OCI-LY3 (cell line): ENCODE measurements at regions not wholly inside any gene's neighbourhood (a gene's known extent, or its start where the extent isn't known, plus 50 kb on each side); places are given as distances from the start of the nearest gene placed in this dataset.

Source experiments
- H2AFZ ChIP-seq: fragments of 200-600, 300-600 bp; shearing (Covaris generic); 2 replicates; pipeline ENCODE4 v1.6.0; 2014; ENCODE audit warnings: antibody characterized with exemption, low read depth, low read length
- H3K27ac ChIP-seq: fragments of 200-600, 300-600 bp; sonication (generic); 2 replicates; pipeline ENCODE4 v1.5.1; 2014; ENCODE audit warnings: mild to moderate bottlenecking, low read length, moderate library complexity, mixed read lengths
- H3K27me3 ChIP-seq: fragments of 200-600, 300-600 bp; sonication (generic); 2 replicates; pipeline ENCODE4 v1.6.1; 2014; ENCODE audit warnings: low read depth, low read length, mixed read lengths
- H3K36me3 ChIP-seq: fragments of 200-600, 300-600 bp; sonication (generic); replicated peaks from 2 replicates; pipeline ENCODE3; 2014; ENCODE audit warnings: low read depth, low read length, mixed read lengths
- H3K4me1 ChIP-seq: fragments of 300-600, 200-600 bp; sonication (generic); 2 replicates; pipeline ENCODE4 v1.6.1; 2014; ENCODE audit warnings: low read length, mixed read lengths
- H3K4me2 ChIP-seq: fragments of 200-600, 300-600 bp; sonication (generic); 2 replicates; pipeline ENCODE4 v1.6.1; 2014; ENCODE audit warnings: low read length, mixed read lengths
- H3K4me3 ChIP-seq: fragments of 300-600, 200-600 bp; sonication (generic); 2 replicates; pipeline ENCODE4 v1.5.1; 2014; ENCODE audit warnings: antibody characterized with exemption, mild to moderate bottlenecking, low read length, moderate library complexity
- H3K79me2 ChIP-seq: fragments of 300-600, 200-600 bp; shearing (Covaris generic); 2 replicates; pipeline ENCODE4 v1.6.1; 2014; ENCODE audit warnings: mild to moderate bottlenecking, low read length, mixed read lengths
- H3K9ac ChIP-seq: fragments of 300-600, 200-600 bp; shearing (Covaris generic); 2 replicates; pipeline ENCODE4 v1.6.0; 2014; ENCODE audit warnings: mild to moderate bottlenecking, low read length, moderate library complexity
- H3K9me3 ChIP-seq: fragments of 200-600, 300-600 bp; shearing (Covaris generic); 2 replicates; pipeline ENCODE4 v1.6.1; 2014; ENCODE audit warnings: low read length, mixed read lengths; ENCODE audit not compliant: insufficient read depth
- H4K20me1 ChIP-seq: fragments of 200-600, 300-600 bp; sonication (generic); 2 replicates; pipeline ENCODE4 v1.6.1; 2016; ENCODE audit warnings: low read length, mixed read lengths; ENCODE audit not compliant: insufficient read depth
- EZH2phosphoT487 ChIP-seq: fragments of 200-600 bp; shearing (Covaris generic); IDR thresholded peaks from 2 replicates; pipeline ENCODE4 v1.6.1; 2018; ENCODE audit warnings: antibody characterized with exemption, mixed run types, low read depth
- TF ChIP-seq, protein P1 (sequence below): fragments of 200-600, 300-600 bp; sonication (generic); IDR thresholded peaks from 2 replicates; pipeline ENCODE4 v1.5.1; 2014; ENCODE audit warnings: antibody characterized with exemption, low read length, low read depth

DNA sequence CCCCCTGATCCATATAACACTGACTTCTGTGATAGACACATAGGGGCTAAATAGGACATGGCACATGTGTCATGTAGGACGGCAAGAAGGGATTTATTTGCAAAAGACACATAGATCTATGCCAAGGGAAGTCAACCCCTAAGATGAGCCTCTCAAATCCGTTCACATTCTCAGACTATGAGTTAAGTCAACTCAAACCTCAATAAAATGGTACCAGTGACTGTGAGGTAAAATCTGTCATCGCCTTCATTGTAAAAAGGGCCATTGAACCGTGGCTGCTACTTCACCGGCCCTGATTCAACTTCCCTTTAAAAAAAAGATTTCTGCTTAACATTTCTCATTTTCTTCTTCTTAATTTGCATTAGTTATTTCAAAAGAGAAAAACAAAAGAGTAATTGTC lies 144.0 kb downstream of the ZNF281 start:
- H3K9ac ChIP-seq: no peak overlapping the region

DNA sequence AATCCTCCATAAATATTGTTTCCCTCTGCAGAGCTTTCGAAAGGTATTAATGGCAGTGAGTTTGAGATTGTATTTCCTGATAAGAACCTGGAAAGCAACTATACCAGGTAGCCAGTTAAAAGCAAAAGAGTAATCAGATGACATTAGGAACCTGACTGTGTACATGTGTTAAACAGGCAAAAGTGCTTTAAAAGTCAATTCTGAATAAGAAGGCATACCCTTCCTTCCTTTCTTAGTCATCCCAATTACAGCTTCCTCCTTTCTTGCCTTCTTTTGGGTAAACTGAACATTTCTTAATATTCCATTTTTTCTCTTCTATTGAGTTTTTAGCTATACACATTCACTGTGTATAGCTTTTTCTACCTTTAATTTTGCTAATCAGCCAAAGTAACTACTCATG lies 144.7 kb downstream of the ZNF281 start:
- no peaks in the 10 kb centered on the region for H3K36me3 ChIP-seq
- no peak overlapping the region for H3K9ac ChIP-seq
- H3K27me3 ChIP-seq: no peaks in the 10 kb centered on the region
- H3K4me2 ChIP-seq: peak overlapping the region; percentile 34
- no peaks in the 10 kb centered on the region for H3K79me2 ChIP-seq
- H3K4me3 ChIP-seq: no peak overlapping the region
- TF ChIP-seq, protein P1, sequence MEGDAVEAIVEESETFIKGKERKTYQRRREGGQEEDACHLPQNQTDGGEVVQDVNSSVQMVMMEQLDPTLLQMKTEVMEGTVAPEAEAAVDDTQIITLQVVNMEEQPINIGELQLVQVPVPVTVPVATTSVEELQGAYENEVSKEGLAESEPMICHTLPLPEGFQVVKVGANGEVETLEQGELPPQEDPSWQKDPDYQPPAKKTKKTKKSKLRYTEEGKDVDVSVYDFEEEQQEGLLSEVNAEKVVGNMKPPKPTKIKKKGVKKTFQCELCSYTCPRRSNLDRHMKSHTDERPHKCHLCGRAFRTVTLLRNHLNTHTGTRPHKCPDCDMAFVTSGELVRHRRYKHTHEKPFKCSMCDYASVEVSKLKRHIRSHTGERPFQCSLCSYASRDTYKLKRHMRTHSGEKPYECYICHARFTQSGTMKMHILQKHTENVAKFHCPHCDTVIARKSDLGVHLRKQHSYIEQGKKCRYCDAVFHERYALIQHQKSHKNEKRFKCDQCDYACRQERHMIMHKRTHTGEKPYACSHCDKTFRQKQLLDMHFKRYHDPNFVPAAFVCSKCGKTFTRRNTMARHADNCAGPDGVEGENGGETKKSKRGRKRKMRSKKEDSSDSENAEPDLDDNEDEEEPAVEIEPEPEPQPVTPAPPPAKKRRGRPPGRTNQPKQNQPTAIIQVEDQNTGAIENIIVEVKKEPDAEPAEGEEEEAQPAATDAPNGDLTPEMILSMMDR: no peak
- no peak for TF ChIP-seq EZH2phosphoT487
- peaks cover 58% of the 10 kb centered on the region for H3K4me1 ChIP-seq
- no peak overlapping the region for H2AFZ ChIP-seq
- H3K27ac ChIP-seq: no peak overlapping the region
- H3K9me3 ChIP-seq: no peaks in the 10 kb centered on the region
- H4K20me1 ChIP-seq: no peaks in the 10 kb centered on the region

More for the DNA sequence above, 144.0 kb downstream of the ZNF281 start:
- H3K79me2 ChIP-seq: no peaks in the 10 kb centered on the region
- no peaks in the 10 kb centered on the region for H4K20me1 ChIP-seq
- no peak overlapping the region for H3K4me3 ChIP-seq
- no peaks in the 10 kb centered on the region for H3K36me3 ChIP-seq
- H3K27me3 ChIP-seq: no peaks in the 10 kb centered on the region
- no peak overlapping the region for H3K4me2 ChIP-seq
- TF ChIP-seq, protein P1: no peak
- no peak for TF ChIP-seq EZH2phosphoT487
- H3K27ac ChIP-seq: no peak overlapping the region
- no peaks in the 10 kb centered on the region for H3K9me3 ChIP-seq
- peaks cover 54% of the 10 kb centered on the region for H3K4me1 ChIP-seq
- no peak overlapping the region for H2AFZ ChIP-seq

DNA sequence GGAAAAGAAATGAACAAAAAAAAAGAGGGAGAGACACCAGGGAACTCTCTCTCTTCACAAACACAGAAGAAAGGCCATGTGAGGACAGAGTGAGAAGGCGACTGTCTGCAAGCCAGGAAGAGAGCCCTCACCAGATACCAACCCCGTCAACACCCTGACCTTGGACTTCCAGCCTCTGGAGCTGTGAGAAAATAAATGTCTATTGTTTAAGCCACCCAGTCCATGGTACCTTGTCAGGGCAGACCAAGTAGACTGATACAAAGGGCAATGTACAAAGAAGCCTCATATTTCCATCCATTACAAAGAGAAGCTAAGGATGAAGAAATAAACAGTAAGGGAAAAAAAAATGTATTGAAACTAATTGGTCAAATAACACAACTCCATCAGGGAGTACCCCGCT lies 146.6 kb downstream of the ZNF281 start:
- H3K4me3 ChIP-seq: peak overlapping the region; percentile 36; the same call in 1 of the 2 replicates

DNA sequence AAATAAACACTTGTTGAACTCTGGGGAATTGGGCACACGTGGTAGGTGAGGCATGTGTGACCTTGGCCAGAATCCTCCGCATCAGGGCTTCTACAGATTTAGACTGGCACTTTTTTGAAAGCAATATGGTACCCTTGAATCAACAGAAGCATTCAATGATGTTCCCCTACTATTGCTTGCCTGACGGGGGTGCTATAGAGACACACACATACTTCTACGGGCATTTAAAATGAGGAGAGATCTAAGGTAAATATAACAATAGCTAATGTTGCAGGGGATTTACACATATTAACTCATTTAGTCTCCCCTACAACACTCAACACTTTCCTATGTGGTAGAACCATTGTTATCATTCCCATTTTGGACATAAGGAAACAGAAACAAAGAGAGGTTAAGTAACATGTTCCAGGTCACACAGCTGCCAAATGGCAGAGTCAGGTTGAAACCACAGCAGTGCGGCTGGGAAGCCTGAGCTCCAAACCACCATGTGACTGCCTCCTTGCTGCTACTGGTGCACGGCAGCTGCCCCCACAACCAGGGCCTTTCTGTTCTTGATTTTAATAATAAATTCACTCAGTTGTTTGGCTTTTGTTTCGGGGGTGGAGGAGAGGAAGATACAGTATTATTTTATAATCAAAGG lies 147.4 kb downstream of the ZNF281 start:
- H3K27me3 ChIP-seq: no peaks in the 10 kb centered on the region
- peak overlapping the region; percentile 52 for H3K4me2 ChIP-seq
- H3K27ac ChIP-seq: peak overlapping the region; percentile 52
- no peaks in the 10 kb centered on the region for H3K9me3 ChIP-seq
- H2AFZ ChIP-seq: peak overlapping the region; percentile 37
- H4K20me1 ChIP-seq: no peaks in the 10 kb centered on the region
- no peak for TF ChIP-seq EZH2phosphoT487
- TF ChIP-seq, protein P1: peak; percentile 83
- peaks cover 51% of the 10 kb centered on the region for H3K4me1 ChIP-seq
- H3K36me3 ChIP-seq: no peaks in the 10 kb centered on the region
- H3K79me2 ChIP-seq: no peaks in the 10 kb centered on the region
- peak overlapping the region; percentile 41; the same call in 1 of the 2 replicates for H3K9ac ChIP-seq
- H3K4me3 ChIP-seq: peak overlapping the region; percentile 36

More for the DNA sequence above, 146.6 kb downstream of the ZNF281 start:
- peak overlapping the region; percentile 41; the same call in 1 of the 2 replicates for H3K9ac ChIP-seq
- H2AFZ ChIP-seq: peak overlapping the region; percentile 37
- no peaks in the 10 kb centered on the region for H3K79me2 ChIP-seq
- no peaks in the 10 kb centered on the region for H3K27me3 ChIP-seq
- peaks cover 51% of the 10 kb centered on the region for H3K4me1 ChIP-seq
- H4K20me1 ChIP-seq: no peaks in the 10 kb centered on the region
- H3K27ac ChIP-seq: peak overlapping the region; percentile 52
- no peaks in the 10 kb centered on the region for H3K36me3 ChIP-seq
- H3K4me2 ChIP-seq: peak overlapping the region; percentile 52
- TF ChIP-seq EZH2phosphoT487: no peak
- TF ChIP-seq, protein P1: no peak
- H3K9me3 ChIP-seq: no peaks in the 10 kb centered on the region
